ENCODE measurements at regions not wholly inside any gene's neighbourhood (a gene's known extent, or its start where the extent isn't known, plus 50 kb on each side); places are given as distances from the start of the nearest gene placed in this dataset.

GRCh38 chr14:53896726-53897125 is 59.9 kb downstream of the BMP4 start:
- no peak for DNase-seq

- no peak for DNase-seq
These were observed 62.2 kb downstream of the BMP4 start for GRCh38 chr14:53894456-53894855.

GRCh38 chr14:53893374-53893773 is 63.3 kb downstream of the BMP4 start:
- DNase-seq: no peak

- no peak for DNase-seq
These were observed 66.0 kb downstream of the BMP4 start for GRCh38 chr14:53890611-53891101.

GRCh38 chr14:53888535-53889386 is 67.9 kb downstream of the BMP4 start:
- no peak for DNase-seq

- no peak for DNase-seq
These were observed 71.4 kb downstream of the BMP4 start for GRCh38 chr14:53885136-53885640.

GRCh38 chr14:53884601-53885000 is 72.0 kb downstream of the BMP4 start:
- DNase-seq: no peak

- no peak for DNase-seq
These were observed 72.9 kb downstream of the BMP4 start for GRCh38 chr14:53883739-53884138.

GRCh38 chr14:53882684-53883083 is 73.9 kb downstream of the BMP4 start:
- DNase-seq: no peak

GRCh38 chr14:53881921-53882320 is 74.7 kb downstream of the BMP4 start:
- DNase-seq: no peak

GRCh38 chr14:53881161-53881871 is 75.3 kb downstream of the BMP4 start:
- DNase-seq: no peak

- no peak for DNase-seq
These were observed 75.9 kb downstream of the BMP4 start for GRCh38 chr14:53880761-53881160.

- DNase-seq: no peak
These were observed 76.9 kb downstream of the BMP4 start for GRCh38 chr14:53879747-53880146.

- no peak for DNase-seq
These were observed 77.5 kb downstream of the BMP4 start for GRCh38 chr14:53879022-53879686.

GRCh38 chr14:53875324-53875897 is 81.2 kb downstream of the BMP4 start:
- DNase-seq: no peak

GRCh38 chr14:53874704-53875103 is 81.9 kb downstream of the BMP4 start:
- no peak for DNase-seq

GRCh38 chr14:53872681-53873089 is 83.9 kb downstream of the BMP4 start:
- DNase-seq: no peak

GRCh38 chr14:53871951-53872350 is 84.7 kb downstream of the BMP4 start:
- no peak for DNase-seq

GRCh38 chr14:53871011-53871410 is 85.6 kb downstream of the BMP4 start:
- no peak for DNase-seq

GRCh38 chr14:53865711-53866110 is 90.9 kb downstream of the BMP4 start:
- DNase-seq: no peak

GRCh38 chr14:53861781-53862180 is 94.8 kb downstream of the BMP4 start:
- DNase-seq: no peak

- DNase-seq: no peak
These were observed 98.3 kb downstream of the BMP4 start for GRCh38 chr14:53858345-53858684.
